GM21360 (cell line): ENCODE measurements at regions not wholly inside any gene's neighbourhood (a gene's known extent, or its start where the extent isn't known, plus 50 kb on each side); places are given as distances from the start of the nearest gene placed in this dataset.

Experiments used
- ATAC-seq: cut with Tn5 transposase; IDR thresholded peaks from one replicate; pipeline ENCODE4 v1.9.1; 2021; ENCODE audit warnings: mild to moderate bottlenecking, moderate library complexity; ENCODE audit not compliant: unreplicated experiment

DNA sequence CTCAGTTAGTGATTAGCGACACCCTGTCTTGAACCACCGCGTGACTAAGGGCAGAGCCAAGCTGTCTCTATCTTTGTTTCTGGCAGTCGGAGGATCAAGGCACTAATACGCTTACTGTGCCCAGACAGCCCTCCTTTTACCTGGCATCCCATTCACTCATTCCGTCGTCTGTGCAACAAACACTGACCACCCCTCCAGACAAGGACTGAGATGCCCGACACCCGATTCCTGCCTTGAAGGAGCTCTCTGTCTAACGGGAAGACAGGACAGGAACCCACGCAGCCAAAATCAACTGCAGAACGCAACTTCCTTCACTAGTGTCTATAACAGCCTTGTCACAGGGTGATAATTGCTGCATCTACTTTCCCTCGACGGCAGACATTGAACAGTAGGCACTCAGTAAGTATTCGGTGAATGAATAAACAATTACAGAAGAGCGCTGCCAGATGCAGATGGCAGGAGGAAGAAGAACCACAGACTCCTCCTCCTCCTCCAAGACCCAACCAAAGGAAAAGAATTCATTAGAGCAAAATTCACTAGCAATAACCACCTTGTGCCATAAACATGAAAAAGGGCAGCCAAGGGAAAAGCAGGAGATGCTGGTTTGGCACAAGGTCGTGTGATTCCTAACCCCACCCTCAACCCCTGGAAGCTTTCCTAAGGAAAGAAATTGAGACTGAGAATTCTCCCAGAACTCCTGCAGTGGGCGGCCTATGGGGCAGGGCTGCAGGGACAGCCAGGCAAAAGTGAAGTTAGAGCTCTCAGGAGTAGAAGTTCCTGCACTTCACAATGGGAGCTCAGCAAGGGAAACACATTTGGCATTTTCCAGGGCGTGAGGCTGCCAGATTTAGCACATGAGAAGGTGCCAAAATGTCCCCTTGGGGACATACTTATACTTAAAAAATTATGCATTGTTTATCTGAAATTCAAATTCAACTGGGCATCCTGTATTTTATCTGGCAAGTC lies 186.6 kb upstream of the DIO3 start:
- ATAC-seq, result no peak

- no peak for ATAC-seq
Observed at GRCh38 chr14:101377069-101377468, 184.2 kb upstream of the DIO3 start.

- no peak for ATAC-seq
Observed at GRCh38 chr14:101379842-101380241, 181.5 kb upstream of the DIO3 start.

GRCh38 chr14:101380512-101380911 lies 180.8 kb upstream of the DIO3 start:
- no peak for ATAC-seq

- no peak for ATAC-seq
Observed at GRCh38 chr14:101380940-101381339, 180.4 kb upstream of the DIO3 start.

DNA sequence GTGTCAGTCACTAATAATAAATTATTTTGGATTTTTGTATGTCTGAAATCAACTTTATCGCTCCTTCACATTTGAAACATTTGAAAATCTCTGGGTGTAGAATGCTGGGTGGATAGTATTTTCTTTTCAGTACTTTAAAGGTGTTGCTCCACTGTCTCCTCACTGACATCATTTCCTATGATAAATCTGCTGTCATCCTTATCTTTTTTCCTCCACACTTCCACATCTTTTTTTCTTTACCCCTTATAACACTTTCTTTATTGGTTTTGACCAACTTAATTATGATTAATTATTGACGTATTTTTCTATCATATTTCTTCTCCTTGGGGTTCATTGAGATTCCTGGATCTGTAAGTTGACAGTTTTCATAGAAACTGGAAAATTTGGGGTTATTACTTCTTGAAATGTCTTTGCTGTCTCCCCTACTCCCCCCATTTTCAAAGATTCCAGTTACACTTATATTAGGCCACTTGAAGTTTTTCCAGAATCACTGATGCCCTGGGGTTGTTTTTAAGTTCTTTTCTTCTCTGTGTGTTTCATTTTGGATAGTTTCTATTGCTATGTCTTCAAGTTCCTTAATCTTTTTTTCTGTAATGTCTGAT lies 177.5 kb upstream of the DIO3 start:
- ATAC-seq, result no peak

DNA sequence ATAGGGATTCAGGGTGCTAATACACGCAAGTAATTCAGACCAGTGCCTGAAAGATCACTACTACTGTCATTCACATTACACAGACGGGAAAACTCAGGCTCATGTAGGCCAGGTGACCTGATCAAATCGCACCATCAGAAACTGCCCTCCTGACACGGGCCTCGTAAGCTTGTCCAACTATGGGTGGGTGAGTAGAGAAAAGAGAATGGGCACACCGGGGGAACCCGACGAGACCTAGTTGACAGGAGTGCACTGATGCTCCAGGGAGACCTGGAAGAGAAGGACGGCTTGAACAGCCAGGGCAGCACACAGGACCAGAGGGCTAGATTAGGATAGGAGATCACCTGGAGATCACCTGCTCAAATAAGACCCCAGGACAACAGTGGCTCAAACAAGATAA lies 166.9 kb upstream of the DIO3 start:
- no peak for ATAC-seq

- no peak for ATAC-seq
Observed at GRCh38 chr14:101395779-101396178, 165.5 kb upstream of the DIO3 start.

- no peak for ATAC-seq
Observed at GRCh38 chr14:101397206-101397605, 164.1 kb upstream of the DIO3 start.

GRCh38 chr14:101398011-101398410 lies 163.3 kb upstream of the DIO3 start:
- ATAC-seq, result no peak

GRCh38 chr14:101399737-101400517 lies 161.4 kb upstream of the DIO3 start:
- ATAC-seq, result no peak

- ATAC-seq, result no peak
Observed at GRCh38 chr14:101400830-101401229, 160.5 kb upstream of the DIO3 start.

DNA sequence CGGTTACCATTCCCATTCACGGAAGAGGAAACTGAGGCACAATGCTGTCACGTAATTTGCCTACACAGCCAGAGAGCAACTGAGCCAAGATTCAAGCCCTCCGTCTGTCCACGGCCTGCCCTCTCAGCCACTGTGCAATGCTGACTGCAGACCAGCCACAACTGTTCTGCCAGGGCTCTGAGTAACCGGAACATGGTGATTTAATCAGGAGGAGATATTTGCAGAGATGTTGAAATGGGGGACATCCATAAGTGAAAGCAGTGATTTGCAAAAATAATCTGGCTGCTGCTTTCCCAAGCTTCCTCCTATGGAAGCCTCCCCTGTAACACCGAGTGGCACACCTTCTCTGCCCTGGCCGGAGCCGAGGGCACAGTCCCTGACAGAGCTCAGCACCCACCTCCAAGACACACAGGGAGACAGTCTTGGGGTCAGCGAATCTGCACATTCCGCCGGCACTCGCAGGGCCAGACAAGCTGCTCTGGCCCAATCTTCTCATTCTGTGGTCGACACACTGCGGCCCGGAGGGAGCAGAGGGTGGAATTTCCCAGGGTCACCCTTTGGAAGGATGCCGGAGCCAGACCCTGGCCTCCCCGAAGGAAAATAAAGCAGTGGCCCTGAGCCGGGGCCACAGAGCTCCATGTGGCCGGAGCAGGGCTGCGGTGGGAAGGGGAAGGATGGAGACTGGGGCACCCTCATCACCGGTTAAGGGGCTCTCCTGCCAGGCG lies 158.2 kb upstream of the DIO3 start:
- ATAC-seq, result no peak

DNA sequence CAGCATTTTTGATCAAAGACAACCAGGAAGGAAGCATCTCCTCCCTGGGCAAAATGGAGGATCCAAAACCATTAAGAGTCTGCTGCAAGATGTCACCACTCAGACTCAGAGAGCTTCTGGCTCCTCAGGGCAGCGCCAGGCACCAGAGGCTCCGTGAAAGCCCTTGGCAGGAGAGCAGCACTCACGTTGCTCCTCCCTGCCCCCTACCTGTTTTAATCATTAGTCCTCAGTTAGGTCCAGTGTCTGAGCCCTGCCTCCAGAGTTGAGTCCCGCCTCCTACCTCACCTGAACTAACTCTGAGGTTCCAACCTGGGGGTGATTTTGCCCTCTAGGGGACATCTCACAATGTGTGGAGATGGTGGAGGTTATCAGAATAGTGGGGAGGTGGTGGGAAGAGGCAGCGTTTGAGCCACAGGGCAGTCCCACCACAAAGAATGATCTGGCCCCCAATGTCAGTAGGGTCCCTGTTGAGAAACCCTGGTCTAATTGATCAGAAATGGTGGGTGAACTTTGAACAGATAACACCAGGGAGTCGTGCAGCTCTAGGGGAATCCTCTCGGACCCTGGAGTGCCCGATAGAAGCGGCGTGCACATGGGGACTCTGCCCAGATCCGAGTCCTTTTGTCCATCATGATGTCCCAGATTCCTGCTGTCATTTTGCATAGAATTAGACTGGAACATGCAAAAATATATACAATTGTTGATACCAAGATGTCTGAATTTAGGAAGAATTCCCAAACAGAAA lies 156.7 kb upstream of the DIO3 start:
- no peak for ATAC-seq

- no peak for ATAC-seq
Observed at GRCh38 chr14:101405171-101405883, 156.0 kb upstream of the DIO3 start.

DNA sequence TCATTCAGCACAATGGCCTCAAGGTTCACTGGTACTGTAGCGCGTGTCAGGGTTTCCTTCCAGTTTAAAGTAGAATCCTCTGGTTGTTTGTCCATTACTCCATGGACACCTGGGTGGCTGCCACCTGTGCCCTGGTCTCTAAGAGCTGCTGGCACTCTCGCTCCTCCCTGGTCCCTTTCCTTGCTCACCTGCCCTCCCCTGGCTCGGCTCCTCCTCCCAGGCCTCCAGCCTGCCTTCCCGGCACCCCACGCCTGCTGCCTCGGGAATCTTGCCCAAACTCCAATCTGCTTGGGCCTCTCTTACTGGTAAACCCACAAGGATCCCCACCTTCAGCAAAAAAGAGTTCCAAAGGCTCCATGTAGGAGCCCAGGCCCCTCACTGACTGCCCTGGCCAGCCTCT lies 154.4 kb upstream of the DIO3 start:
- ATAC-seq, result no peak

DNA sequence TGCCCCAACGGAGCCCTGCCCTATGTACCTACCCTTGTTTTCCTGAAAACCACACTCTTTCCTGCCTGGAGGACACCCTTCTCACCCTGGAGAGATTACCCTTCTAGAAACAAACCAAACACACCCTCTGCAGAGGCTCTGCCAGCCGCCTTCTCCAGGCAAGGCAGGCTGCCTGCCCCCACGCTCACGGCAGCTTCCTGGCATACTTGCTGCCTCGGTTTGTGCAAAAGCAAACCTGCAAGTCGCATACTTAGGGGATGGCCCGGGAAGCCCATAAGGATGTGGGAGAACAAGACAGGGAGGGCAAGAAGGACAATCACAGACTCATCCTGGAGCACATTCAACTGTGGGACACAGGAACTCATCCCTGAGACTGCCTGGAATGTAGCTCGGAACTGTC lies 154.0 kb upstream of the DIO3 start:
- ATAC-seq, result no peak

DNA sequence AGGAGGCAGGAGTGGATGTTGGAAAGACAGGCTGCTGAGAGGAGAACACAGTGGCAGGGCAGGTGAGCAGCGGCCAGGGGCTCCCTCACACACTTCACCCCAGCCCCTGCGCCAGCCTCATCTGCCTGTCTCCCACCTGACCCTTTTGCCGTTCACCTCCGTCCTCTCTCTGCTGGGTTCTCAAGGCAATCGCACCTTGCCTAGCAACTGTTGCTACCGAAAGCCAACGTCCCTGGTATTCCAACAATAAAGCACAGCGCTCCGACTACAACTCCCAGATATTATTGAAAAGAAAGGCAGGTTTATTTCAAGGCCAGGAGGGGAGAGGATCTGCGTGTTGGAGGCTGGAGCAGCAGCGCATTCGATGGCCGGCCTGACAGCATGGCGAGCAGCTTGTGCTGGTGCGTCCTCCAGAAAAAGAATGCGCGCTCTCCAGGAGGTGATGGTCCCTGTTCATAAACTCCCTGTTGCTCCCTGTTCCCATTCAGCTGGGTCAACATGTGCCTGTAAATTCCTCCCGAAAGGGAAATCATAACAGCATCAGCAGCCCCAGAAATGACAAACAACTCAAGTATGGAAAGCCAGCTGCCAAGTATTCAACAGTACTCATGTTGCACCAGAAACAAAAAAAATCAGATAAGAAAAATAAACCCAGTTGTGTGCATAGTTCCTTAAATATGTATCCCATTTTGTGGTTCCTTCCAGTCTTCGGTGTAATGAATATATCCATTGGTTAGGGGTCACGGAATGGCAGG lies 153.0 kb upstream of the DIO3 start:
- ATAC-seq, result no peak

DNA sequence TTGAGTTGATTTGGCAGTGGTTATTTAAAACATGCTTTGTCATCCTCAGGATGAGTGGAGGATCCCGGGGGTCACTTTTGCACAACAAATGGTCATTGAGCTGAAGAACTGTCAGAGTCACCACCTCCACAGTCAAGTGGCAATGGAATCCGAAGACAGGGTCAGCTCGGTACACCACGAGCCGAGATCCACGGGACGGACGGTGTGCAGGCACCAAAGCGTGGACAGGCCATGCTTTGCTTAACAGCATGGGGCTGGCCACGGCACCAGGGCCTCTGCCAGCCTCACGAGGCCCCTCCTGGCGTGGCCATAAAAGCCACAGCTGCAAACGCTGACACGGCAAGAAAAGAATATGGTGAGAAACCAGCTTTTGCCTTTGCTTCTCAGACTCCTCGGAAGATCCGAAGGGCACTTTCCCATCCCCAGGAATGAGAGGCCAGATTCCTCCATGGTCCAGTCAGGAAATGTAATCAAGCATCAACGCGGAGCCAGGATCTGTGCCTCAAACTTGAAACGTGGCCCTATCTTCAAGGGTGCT lies 152.2 kb upstream of the DIO3 start:
- ATAC-seq, result no peak
